ENCODE measurements at regions not wholly inside any gene's neighbourhood (a gene's known extent, or its start where the extent isn't known, plus 50 kb on each side); places are given as distances from the start of the nearest gene placed in this dataset.

- Histone ChIP-seq H2AFZ (ENCODE audit: low read depth, low read length) (no peak overlapping the region), H3K27me3 (ENCODE audit: insufficient read depth, low read depth, low read length) (no peaks in the 10 kb centered on the region), H4K20me1 (ENCODE audit: insufficient read depth) (no peaks in the 10 kb centered on the region), H3K9me3 (ENCODE audit: low read length) (no peaks in the 10 kb centered on the region), H3K79me2 (replicated peaks; ENCODE audit: insufficient read depth, low read length) (no peaks in the 10 kb centered on the region), H3F3A (ENCODE audit: insufficient read depth, low read length, poor library complexity, severe bottlenecking) (no peaks in the 10 kb centered on the region), H3K27ac (ENCODE audit: low read length) (no peak overlapping the region), H3K9ac (ENCODE audit: low read length) (no peak overlapping the region), H3K9me2 (ENCODE audit: insufficient read depth, low read length) (no peaks in the 10 kb centered on the region), H3K36me3 (ENCODE audit: insufficient read depth, low read length) (no peaks in the 10 kb centered on the region), H3K4me2 (ENCODE audit: low read length) (no peak overlapping the region), H3K4me3 (ENCODE audit: low read length) (no peak overlapping the region)
- TF ChIP-seq REST (IDR thresholded peaks at IDR 0.05; ENCODE audit: borderline replicate concordance), result no peak
- TF ChIP-seq, protein P1, sequence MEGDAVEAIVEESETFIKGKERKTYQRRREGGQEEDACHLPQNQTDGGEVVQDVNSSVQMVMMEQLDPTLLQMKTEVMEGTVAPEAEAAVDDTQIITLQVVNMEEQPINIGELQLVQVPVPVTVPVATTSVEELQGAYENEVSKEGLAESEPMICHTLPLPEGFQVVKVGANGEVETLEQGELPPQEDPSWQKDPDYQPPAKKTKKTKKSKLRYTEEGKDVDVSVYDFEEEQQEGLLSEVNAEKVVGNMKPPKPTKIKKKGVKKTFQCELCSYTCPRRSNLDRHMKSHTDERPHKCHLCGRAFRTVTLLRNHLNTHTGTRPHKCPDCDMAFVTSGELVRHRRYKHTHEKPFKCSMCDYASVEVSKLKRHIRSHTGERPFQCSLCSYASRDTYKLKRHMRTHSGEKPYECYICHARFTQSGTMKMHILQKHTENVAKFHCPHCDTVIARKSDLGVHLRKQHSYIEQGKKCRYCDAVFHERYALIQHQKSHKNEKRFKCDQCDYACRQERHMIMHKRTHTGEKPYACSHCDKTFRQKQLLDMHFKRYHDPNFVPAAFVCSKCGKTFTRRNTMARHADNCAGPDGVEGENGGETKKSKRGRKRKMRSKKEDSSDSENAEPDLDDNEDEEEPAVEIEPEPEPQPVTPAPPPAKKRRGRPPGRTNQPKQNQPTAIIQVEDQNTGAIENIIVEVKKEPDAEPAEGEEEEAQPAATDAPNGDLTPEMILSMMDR (IDR thresholded peaks at IDR 0.05; ENCODE audit: poor library complexity, severe bottlenecking), result no peak
- no peak for TF ChIP-seq MXI1 (conservative IDR thresholded peaks at IDR 0.05; ENCODE audit: poor library complexity, severe bottlenecking)
Observed at GRCh38 chr21:23950344-23950743, 1656.9 kb downstream of the MRPL39 start.

DNA sequence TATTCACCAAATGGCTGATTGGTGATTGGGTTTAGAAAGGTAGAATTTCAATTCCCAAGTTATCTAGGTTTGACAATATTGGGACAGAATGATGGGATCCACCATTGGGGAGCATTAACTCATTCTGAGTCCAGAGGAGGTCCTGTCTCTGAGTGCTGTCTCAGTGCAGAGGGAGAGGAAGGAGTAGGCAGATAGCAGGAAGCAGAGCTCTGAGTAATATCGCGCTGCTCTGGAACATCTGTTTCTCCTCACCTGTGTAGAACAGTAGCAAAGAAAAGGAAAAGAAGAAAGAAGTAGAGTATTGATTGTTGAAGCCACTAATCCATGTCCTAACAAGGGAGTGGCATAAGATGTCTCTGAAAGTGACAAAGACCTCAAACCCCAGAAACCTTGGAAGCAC lies 1657.8 kb downstream of the MRPL39 start:
- H3K4me3 ChIP-seq (ENCODE audit: low read length), result no peak overlapping the region

More for the DNA sequence above, 1657.8 kb downstream of the MRPL39 start:
- Histone ChIP-seq H4K20me1 (ENCODE audit: insufficient read depth) (no peaks in the 10 kb centered on the region), H3K79me2 (replicated peaks; ENCODE audit: insufficient read depth, low read length) (no peaks in the 10 kb centered on the region), H3K36me3 (ENCODE audit: insufficient read depth, low read length) (no peaks in the 10 kb centered on the region), H3K9ac (ENCODE audit: low read length) (no peak overlapping the region), H3K9me2 (ENCODE audit: insufficient read depth, low read length) (no peaks in the 10 kb centered on the region), H3K27me3 (ENCODE audit: insufficient read depth, low read depth, low read length) (no peaks in the 10 kb centered on the region), H3K27ac (ENCODE audit: low read length) (no peak overlapping the region), H3K9me3 (ENCODE audit: low read length) (no peaks in the 10 kb centered on the region), H2AFZ (ENCODE audit: low read depth, low read length) (no peak overlapping the region), H3F3A (ENCODE audit: insufficient read depth, low read length, poor library complexity, severe bottlenecking) (no peaks in the 10 kb centered on the region), H3K4me2 (ENCODE audit: low read length) (no peak overlapping the region)
- TF ChIP-seq POLR2AphosphoS5 (IDR thresholded peaks at IDR 0.05) (no peak), SMC3 (conservative IDR thresholded peaks at IDR 0.05; ENCODE audit: poor library complexity) (no peak), EZH2 (IDR thresholded peaks at IDR 0.05; ENCODE audit: borderline replicate concordance, insufficient read depth, low read length, poor library complexity, severe bottlenecking) (no peak), RAD21 (conservative IDR thresholded peaks at IDR 0.05) (no peak), REST (IDR thresholded peaks at IDR 0.05; ENCODE audit: borderline replicate concordance) (no peak)

Measured in neural cell (in vitro differentiated cells).